ENCODE measurements at regions not wholly inside any gene's neighbourhood (a gene's known extent, or its start where the extent isn't known, plus 50 kb on each side); places are given as distances from the start of the nearest gene placed in this dataset.
A peak's percentile ranks its signal among the peaks of the same experiment; 100 is the strongest.

DNA sequence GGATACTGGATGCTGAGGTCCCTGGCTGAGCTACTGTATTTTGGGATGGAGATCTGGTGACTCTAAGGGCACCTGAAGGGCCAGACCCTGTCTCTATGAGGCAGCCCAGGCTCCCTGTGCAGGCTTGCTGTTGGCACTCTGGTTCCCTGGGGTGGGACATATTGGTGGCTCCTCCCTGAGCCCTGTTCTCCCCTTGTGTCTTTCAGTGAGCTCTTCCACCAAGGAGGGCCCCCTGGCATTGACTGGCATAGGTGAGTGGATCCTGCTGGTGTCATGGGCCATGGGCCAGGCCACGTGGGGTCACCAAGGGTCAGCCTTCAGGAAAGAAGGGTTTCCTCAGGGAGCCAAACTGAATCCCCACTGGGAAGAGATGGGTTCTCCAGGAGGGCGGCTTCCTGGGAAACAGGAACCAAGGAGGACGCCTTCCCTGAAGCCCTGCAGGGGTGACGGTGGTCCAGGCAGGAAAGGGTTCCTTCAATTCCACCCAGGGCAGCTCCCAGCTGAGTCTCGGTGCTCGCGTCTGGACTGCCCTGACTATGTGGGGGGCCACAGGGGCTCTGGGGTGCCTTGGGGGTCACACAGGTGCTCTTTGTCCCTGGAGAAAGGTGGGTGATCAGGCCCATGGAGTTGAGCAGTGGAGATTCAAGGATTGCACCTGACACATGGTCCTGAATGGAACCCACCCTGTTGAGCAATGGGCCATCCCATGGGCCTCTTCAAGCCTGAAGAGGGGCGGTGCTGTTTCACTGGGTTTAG lies 220.4 kb downstream of the SNRPN start:
- Histone ChIP-seq H3K27ac (no peak overlapping the region), H3K4me1 (replicated peaks in 1 of 2) (no peaks in the 10 kb centered on the region), H3K4me3 (no peak overlapping the region), H3K9me3 (replicated peaks in 1 of 3) (peaks cover 0 to 13% (median 0%) of the 10 kb centered on the region in 3 donors), H3K36me3 (replicated peaks in 1 of 2) (no peaks in the 10 kb centered on the region), H3K27me3 (no peaks in the 10 kb centered on the region)
- WGBS, 4 donors, result 81 to 90% (median 90%) methylated on average over 3 to 8 of the region's 8 CpGs; no CpG with 5 or more reads in 1 of the 4 donors
- peak in 4 of 7 donors; percentile 1 to 10 (median 4) for DNase-seq
- TF ChIP-seq, protein P1, sequence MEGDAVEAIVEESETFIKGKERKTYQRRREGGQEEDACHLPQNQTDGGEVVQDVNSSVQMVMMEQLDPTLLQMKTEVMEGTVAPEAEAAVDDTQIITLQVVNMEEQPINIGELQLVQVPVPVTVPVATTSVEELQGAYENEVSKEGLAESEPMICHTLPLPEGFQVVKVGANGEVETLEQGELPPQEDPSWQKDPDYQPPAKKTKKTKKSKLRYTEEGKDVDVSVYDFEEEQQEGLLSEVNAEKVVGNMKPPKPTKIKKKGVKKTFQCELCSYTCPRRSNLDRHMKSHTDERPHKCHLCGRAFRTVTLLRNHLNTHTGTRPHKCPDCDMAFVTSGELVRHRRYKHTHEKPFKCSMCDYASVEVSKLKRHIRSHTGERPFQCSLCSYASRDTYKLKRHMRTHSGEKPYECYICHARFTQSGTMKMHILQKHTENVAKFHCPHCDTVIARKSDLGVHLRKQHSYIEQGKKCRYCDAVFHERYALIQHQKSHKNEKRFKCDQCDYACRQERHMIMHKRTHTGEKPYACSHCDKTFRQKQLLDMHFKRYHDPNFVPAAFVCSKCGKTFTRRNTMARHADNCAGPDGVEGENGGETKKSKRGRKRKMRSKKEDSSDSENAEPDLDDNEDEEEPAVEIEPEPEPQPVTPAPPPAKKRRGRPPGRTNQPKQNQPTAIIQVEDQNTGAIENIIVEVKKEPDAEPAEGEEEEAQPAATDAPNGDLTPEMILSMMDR (IDR thresholded peaks at IDR 0.05), result no peak
- TF ChIP-seq POLR2A (IDR thresholded peaks at IDR 0.05), result no peak
- intact Hi-C loops (cut with DNase I), result no loop called here

DNA sequence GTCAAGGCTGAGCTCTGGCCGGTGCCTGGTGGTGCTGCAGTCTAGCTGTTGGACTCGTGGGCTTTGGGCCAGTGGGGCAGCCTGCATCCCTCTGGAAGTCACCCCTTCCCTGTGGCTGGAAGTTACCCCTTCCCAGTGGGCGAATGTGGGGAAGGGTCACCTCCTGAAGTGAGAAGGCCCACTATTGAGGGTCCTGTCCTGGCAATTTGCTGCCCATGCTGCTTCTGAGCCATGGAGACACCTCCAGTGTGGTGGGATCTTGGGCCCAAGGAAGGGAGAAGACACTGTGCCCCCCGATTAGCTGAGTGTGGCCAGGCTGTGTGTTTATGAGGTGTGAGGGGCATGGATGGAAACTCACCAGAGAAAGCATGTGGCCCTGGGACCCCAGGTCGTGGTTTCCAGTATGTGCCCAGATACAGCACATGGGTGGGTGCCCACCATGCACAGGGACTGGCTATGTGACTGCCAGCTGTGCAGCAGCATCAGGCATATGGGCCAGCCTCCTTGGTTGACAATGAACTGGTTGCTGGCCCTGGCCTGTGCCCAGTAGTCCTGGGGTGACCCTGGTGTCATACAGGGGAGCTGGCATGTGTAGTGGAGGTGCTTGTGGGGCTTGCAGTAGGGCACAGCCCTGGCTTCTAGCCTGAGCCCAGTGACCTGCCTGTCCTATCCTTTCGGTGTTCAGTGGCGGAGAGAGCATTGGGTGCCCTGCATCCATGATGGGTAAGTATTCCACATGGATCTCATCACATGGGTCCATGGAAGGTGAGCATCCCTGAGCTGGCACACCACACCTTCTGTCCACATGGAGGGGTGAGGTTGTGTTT lies 221.2 kb downstream of the SNRPN start:
- WGBS, 4 donors, result 62 to 77% (median 75%) methylated on average over 3 to 7 of the region's 7 CpGs; no CpG with 5 or more reads in 1 of the 4 donors
- no peaks in the 10 kb centered on the region for H3K27me3 ChIP-seq
- peak in 5 of 7 donors; percentile 2 to 9 (median 7) for DNase-seq
- no peak overlapping the region for H3K4me3 ChIP-seq
- no peaks in the 10 kb centered on the region for H3K36me3 ChIP-seq (replicated peaks in 1 of 2)
- H3K27ac ChIP-seq, result no peak overlapping the region
- intact Hi-C loops (cut with DNase I), result no loop called here
- no peaks in the 10 kb centered on the region for H3K4me1 ChIP-seq (replicated peaks in 1 of 2)
- TF ChIP-seq, protein P1 (IDR thresholded peaks at IDR 0.05), result no peak
- no peak for TF ChIP-seq POLR2A (IDR thresholded peaks at IDR 0.05)
- H3K9me3 ChIP-seq (replicated peaks in 1 of 3), result peaks cover 0 to 13% (median 0%) of the 10 kb centered on the region in 3 donors

DNA sequence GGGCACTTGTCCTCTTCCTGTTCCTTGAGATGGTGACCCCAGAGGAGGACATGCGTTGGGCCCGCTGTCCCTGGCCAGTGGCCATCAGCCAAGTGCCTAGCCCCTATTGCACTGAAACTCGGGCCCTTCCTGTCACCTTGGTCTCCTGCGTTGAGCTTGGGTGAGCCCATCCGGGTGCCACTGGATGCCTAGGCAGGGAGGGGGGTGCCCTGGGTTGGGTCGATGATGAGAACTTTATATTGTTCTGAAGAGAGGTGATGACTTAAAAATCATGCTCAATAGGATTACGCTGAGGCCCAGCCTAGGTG lies 221.8 kb downstream of the SNRPN start:
- no peak overlapping the region for H3K27ac ChIP-seq
- intact Hi-C loops (cut with DNase I), result no loop called here
- TF ChIP-seq, protein P1 (IDR thresholded peaks at IDR 0.05), result no peak
- TF ChIP-seq POLR2A (IDR thresholded peaks at IDR 0.05), result no peak
- no peaks in the 10 kb centered on the region for H3K4me1 ChIP-seq (replicated peaks in 1 of 2)
- no peaks in the 10 kb centered on the region for H3K27me3 ChIP-seq
- 89 to 100% (median 95%) methylated on average over 2 to 7 of the region's 7 CpGs for WGBS, 4 donors
- no peak overlapping the region for H3K4me3 ChIP-seq
- no peaks in the 10 kb centered on the region for H3K36me3 ChIP-seq (replicated peaks in 1 of 2)
- peak in 4 of 7 donors; percentile 3 to 16 (median 5) for DNase-seq
- H3K9me3 ChIP-seq (replicated peaks in 1 of 3), result peaks cover 0 to 13% (median 0%) of the 10 kb centered on the region in 3 donors
